ENCODE measurements at regions not wholly inside any gene's neighbourhood (a gene's known extent, or its start where the extent isn't known, plus 50 kb on each side); places are given as distances from the start of the nearest gene placed in this dataset.

GRCh38 chr15:93235926-93236780 is 147.1 kb upstream of the RGMA start:
- TF ChIP-seq NKRF (conservative IDR thresholded peaks at IDR 0.05): no peak
- TF ChIP-seq EP300 (IDR thresholded peaks at IDR 0.05; ENCODE audit: borderline replicate concordance in 1 of 2, control insufficient read depth in 1 of 2, low read depth in 2 of 2, low read length in 2 of 2): no peak
- no peak for TF ChIP-seq POLR2A (IDR thresholded peaks at IDR 0.05; ENCODE audit: low read depth, low read length)
- no peak for TF ChIP-seq BHLHE40 (IDR thresholded peaks at IDR 0.05; ENCODE audit: borderline replicate concordance in 1 of 2, low read depth in 2 of 2, low read length in 1 of 2)
- no peak for TF ChIP-seq JUND (IDR thresholded peaks at IDR 0.05; ENCODE audit: low read depth, low read length)
- TF ChIP-seq YY1 (IDR thresholded peaks at IDR 0.05; ENCODE audit: low read depth, low read length): no peak
- no peak for TF ChIP-seq HDGF (IDR thresholded peaks at IDR 0.05)

All from GM12878 (cell line).